EH (cell line): ENCODE measurements at regions not wholly inside any gene's neighbourhood (a gene's known extent, or its start where the extent isn't known, plus 50 kb on each side); places are given as distances from the start of the nearest gene placed in this dataset.

Experiments
- DNase-seq: peaks from one replicate; pipeline ENCODE4 v3.0.0-alpha.2; 2015; ENCODE audit warnings: low read depth

DNA sequence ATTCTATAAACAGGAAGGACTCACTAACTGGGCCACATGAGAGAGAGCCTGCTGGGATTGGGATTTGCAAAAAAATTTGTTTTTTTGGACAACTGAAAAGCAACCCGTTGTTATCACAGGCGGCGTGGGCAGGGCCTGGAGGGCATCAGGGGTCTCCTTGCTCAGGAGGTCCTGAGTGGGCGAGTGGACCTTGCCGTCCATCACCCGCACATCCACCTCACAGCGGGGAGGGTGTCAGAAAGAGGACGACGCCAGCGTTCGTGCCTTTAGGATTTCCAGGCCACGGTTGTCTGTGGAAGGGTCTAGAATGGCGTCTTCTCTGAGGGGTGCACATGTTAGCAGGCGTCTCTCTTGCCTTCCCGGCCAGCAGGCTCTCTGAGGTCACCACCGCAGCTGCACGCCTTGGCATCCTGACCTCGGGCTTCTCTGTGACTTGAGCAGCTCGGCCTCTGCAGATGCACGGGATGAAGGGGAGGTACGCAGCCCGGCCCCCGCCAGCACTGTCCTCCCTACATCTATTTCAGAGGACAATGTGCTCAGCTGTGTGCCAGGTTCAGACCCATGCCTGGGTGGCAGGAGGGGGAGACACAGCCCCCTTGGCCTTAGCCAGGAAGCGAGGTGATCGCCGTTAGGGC lies 749.5 kb downstream of the BRD1 start:
- DNase-seq: no peak

- DNase-seq: no peak
Measured at GRCh38 chr22:49077586-49077985, 750.1 kb downstream of the BRD1 start.

GRCh38 chr22:49077036-49077393 lies 750.7 kb downstream of the BRD1 start:
- DNase-seq: no peak

GRCh38 chr22:49076300-49077035 lies 751.2 kb downstream of the BRD1 start:
- no peak for DNase-seq

DNA sequence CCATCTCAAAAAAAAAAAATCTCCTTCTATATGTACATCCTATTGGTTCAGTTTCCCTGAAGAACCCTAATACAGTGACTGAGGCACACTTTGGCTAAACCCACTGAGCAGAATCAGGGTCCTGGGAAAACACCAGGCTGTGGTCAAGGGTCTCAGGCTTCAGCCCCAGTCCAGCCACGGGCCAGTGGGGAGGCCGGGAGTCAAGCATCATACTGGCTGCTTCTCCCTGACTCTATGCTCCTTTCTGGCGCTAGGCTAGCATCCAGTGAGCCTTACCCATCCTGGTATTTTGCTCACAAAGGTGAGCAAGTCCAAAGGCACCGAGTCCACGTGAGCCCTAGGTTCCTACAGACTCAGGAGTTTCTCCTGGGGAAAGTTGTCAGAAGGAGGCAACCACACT lies 752.5 kb downstream of the BRD1 start:
- DNase-seq: no peak

- DNase-seq: no peak
Measured at GRCh38 chr22:49073873-49074417, 753.7 kb downstream of the BRD1 start.

DNA sequence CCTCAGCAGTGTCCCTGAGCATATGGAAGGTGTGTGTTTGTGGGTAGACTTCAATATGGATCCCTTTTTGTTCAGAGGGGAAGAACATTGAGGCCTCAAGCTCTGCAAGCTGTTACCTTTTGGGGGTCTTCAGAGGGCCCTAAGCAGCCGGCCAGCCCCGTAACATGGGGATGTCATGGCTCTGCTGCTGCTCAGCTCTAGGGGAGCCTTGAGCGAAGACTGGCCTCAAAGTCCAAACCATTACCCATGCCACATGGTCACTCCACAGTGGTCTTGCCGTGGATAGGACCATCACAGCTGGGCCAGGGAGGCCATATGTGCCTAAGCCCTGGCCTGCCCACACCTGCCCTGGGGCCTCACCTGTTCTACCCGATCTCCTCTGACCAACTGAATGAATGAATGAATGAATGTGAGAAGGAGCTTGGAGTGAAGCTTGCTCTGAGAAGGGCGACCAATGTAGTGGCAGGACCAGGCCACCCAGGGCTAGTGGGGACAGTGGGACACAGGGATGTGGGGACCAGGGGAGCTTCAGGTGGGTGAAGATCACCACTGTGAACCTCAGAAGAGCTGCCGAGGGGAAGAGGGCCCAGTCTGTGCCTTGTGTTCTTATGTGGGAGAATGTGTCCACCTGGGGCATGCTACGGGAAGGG lies 754.6 kb downstream of the BRD1 start:
- no peak for DNase-seq

DNA sequence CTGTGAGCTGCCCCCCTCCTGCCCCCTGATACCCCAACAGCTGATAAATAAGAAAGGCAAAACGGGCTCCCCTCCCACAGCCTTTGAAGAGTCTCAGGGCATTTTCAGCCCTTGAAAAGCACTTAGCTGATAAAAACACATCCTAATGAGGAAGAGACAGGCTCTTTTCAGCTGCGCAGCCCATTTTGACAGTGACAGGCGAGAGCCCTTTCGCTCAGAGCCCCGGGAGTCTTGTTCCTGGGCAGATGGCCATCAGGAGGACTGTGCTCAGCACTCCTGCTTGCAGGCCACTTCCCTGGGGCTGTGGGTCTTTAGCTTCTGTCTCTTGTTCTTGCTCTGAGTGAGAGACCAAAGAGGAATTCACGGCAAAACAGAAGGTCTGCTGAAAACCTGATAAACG lies 757.2 kb downstream of the BRD1 start:
- DNase-seq: no peak

- DNase-seq: no peak
Measured at GRCh38 chr22:49068861-49069500, 758.7 kb downstream of the BRD1 start.

- no peak for DNase-seq
Measured at GRCh38 chr22:49067504-49067903, 760.2 kb downstream of the BRD1 start.

DNA sequence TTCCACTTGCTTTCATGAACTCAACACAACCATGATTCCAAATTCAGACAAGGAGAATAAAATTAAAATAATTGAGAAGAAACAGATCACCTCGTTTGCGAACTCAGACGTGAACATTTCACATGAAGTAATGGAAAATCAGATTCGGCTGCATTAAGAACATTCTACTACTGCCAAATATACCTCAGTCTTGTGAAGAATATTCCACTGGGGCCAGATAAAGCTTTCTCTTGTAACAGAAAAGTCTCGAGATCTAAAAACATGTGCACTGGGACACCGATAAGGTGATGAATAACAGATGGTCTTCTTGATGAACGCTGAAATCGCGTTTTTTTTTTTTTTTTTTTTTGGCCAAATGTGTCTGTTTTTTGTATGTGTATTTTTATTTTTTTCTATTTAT lies 761.1 kb downstream of the BRD1 start:
- no peak for DNase-seq

DNA sequence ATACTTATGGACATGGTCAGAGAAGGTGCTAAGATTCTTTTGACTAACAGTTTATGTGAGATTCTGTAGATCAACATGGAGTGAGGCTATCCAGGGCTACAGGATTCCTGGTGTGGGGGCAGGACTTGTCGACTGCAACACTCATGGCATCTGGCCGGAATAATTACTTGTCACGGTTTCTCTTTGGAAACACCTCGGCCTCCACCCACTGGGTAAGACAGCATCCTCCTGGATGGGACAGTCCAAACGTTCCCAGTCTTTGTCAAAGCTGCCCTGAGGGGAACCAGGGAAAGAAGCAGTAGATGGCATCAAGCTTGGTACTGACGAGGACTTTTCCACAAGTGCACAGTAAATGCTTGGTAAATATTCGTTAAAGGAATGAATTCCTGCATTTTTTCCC lies 762.8 kb downstream of the BRD1 start:
- no peak for DNase-seq

DNA sequence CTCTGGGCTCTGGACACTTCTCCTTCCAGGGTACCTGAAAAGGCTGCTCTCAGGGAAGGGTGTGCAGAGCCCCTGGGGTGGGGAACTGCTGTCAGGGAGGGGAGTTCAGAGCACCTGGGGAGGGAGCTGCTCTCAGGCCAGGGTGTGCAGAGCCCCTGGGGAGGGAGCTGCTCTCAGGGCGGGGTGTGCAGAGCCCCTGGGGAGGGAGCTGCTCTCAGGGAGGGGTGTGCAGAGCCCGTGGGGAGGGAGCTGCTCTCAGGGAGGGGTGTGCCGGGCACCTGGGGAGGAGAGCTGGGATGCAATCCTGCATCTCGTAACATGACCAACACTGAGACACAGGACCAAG lies 764.2 kb downstream of the BRD1 start:
- no peak for DNase-seq

- DNase-seq: no peak
Measured at GRCh38 chr22:49062802-49063544, 764.7 kb downstream of the BRD1 start.

DNA sequence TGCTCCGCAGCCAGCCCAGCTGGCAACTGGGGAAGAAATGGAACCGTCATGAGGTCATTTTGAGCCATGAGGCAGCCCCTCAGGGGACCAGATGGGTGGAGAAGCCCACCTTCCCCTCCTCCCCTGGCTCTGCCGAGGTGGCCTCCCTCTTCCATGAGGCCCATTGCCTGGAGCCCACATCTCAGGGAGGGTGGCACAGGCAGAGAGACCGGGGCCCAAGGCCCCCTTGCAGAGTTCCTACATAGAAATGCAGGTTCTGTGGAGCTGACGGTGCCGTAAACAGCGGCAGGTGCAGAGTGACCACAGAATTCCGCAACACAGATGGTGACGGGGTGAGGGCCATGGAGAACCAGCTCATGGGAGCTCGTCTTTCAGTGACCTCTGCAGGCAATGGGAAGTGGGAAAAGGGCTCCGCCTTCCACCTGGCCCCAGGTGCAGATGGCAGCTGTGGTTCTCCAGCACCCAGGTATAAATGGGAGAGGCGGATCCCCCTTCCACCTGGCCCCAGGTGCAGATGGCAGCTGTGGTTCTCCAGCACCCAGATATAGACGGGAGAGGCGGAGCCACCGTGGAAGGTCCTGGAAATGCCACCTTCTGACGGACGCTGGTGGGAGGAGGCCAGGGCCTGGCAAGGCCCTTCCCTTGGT lies 765.4 kb downstream of the BRD1 start:
- DNase-seq: no peak

- no peak for DNase-seq
Measured at GRCh38 chr22:49057910-49058309, 769.8 kb downstream of the BRD1 start.

DNA sequence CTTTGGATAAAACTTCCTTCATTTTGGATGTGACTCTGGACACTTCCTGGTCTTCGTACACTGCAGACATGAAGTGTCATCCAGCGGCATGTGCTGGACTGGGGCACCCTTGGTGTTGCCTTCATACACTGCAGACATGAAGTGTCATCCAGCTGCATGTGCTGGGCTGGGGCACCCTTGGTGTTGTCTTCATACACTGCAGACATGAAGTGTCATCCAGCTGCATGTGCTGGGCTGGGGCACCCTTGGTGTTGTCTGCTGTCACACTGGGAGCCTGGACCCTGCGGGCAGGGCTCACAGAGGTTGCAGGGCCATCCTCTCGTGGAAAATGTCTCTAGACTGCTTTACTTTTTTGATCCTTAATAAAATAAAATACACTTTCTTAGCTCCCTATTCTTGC lies 771.4 kb downstream of the BRD1 start:
- no peak for DNase-seq

GRCh38 chr22:49055406-49055805 lies 772.3 kb downstream of the BRD1 start:
- DNase-seq: no peak

- no peak for DNase-seq
Measured at GRCh38 chr22:49053578-49053977, 774.1 kb downstream of the BRD1 start.

DNA sequence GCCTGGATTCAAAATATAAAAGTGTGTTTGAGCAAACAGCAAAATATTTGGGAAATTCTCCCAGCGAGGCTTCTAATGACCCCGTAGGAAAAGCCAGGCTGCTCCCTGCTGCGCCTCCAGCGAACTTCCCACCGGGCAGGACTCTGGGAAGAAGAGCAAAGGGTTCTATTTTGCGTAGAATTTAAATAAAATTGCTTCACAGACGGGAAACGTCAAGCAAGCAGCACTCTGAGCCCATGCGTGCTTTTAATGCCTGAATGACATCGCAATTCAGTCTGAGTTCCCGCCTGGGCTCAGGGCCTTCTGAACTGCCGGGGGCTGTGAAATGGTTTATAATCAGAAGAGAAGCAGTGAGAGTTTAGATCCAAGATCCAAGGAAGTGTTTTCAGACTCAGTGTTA lies 775.1 kb downstream of the BRD1 start:
- DNase-seq: no peak

DNA sequence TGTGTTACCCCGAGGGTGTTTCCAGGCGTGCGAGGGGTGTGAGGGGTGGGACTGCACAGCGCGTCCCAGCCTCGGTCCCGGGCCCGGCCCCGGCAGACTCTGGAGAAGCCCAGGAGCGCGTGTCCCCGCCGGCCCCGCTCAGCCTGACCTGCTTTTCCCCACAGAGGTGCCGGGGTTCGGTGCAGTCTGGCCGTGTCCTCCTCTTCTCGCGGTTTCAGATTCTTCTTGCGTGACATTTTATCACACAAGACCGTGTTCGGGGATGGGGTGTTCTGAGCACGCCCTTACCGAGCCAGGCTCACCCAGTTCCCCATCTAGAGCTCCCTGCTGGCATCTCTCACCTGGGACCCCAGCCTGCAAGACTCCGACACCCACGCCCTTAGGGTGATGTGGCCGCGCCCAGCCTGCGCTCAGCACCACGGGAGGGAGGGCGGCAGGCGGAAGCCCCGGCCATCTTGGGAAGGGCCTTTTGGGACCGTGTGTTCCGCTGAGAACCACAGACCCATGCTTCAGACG lies 775.6 kb downstream of the BRD1 start:
- no peak for DNase-seq
